ENCODE measurements at regions not wholly inside any gene's neighbourhood (a gene's known extent, or its start where the extent isn't known, plus 50 kb on each side); places are given as distances from the start of the nearest gene placed in this dataset.

DNA sequence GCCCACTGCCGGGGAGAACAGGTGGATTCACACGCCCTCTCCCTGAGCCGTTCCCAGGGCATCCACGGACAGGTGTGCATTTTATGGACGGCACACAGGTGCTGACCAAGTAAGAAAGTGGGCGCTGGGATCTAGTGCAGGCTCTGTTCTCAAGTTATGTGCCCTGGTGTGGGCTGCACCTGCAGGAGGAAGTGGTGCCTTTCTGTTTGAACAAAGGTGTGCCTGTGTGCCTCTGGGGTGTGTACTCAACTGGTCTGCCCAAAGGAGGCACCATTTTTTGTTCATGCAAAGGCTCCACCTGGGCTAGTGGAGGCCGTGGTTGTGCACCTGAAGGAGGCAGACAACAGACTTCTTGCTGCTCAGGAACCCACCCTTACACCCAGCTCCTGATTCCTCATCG, 88.2 kb upstream of the HK2 start:
- FAIRE-seq: no peak
- H3K4me1 ChIP-seq (ENCODE audit: control insufficient read depth, extremely low read depth, insufficient read depth, low read length): peaks cover 37% of the 10 kb centered on the region
- no peak overlapping the region for H2AFZ ChIP-seq (ENCODE audit: control insufficient read depth, low read length)
- H4K20me1 ChIP-seq (ENCODE audit: control insufficient read depth, extremely low read depth, insufficient read depth, low read length): no peaks in the 10 kb centered on the region
- no peaks in the 10 kb centered on the region for H3K9me3 ChIP-seq (ENCODE audit: control insufficient read depth, low read depth, low read length)
- peak overlapping the region; percentile 80 for H3K27ac ChIP-seq (ENCODE audit: control insufficient read depth, insufficient read depth, low read length)
- H3K79me2 ChIP-seq (ENCODE audit: control insufficient read depth, insufficient read depth, low read length): no peaks in the 10 kb centered on the region
- no peak overlapping the region for H3K4me3 ChIP-seq (ENCODE audit: control insufficient read depth in 2 of 3, extremely low read depth in 1 of 3, insufficient read depth in 2 of 3, low read depth in 1 of 3, low read length in 3 of 3)
- DNase-seq (ENCODE audit: low read depth, low spot score): no peak
- H3K4me2 ChIP-seq (ENCODE audit: control insufficient read depth, extremely low read depth, insufficient read depth, low read depth, low read length): no peak overlapping the region
- no peak for TF ChIP-seq EZH2 (IDR thresholded peaks at IDR 0.05; ENCODE audit: low read length)
- TF ChIP-seq, protein P1, sequence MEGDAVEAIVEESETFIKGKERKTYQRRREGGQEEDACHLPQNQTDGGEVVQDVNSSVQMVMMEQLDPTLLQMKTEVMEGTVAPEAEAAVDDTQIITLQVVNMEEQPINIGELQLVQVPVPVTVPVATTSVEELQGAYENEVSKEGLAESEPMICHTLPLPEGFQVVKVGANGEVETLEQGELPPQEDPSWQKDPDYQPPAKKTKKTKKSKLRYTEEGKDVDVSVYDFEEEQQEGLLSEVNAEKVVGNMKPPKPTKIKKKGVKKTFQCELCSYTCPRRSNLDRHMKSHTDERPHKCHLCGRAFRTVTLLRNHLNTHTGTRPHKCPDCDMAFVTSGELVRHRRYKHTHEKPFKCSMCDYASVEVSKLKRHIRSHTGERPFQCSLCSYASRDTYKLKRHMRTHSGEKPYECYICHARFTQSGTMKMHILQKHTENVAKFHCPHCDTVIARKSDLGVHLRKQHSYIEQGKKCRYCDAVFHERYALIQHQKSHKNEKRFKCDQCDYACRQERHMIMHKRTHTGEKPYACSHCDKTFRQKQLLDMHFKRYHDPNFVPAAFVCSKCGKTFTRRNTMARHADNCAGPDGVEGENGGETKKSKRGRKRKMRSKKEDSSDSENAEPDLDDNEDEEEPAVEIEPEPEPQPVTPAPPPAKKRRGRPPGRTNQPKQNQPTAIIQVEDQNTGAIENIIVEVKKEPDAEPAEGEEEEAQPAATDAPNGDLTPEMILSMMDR (optimal IDR thresholded peaks at IDR 0.05 in 1 of 3, IDR thresholded peaks at IDR 0.05 in 1 of 3, conservative IDR thresholded peaks at IDR 0.05 in 1 of 3; ENCODE audit: extremely low read depth in 1 of 3, insufficient read depth in 2 of 3, low read length in 3 of 3): no peak
- no peaks in the 10 kb centered on the region for H3K27me3 ChIP-seq (ENCODE audit: control insufficient read depth, extremely low read depth, insufficient read depth, low read length)
- H3K9ac ChIP-seq (ENCODE audit: control insufficient read depth, extremely low read depth, insufficient read depth, low read length): no peak overlapping the region
- H3K9me1 ChIP-seq (ENCODE audit: control insufficient read depth, extremely low read depth, insufficient read depth, low read length): no peaks in the 10 kb centered on the region
- H3K36me3 ChIP-seq (ENCODE audit: control insufficient read depth in 2 of 2, extremely low read depth in 1 of 2, insufficient read depth in 2 of 2, low read length in 2 of 2): no peaks in the 10 kb centered on the region
- dilution Hi-C loops (cut with MboI; ENCODE audit: extremely low pct_ligation_motif_present, low sequenced_read_pairs): loop anchor here (25.0 kb wide), 1 partner anchor 117 kb away; no protein-coding TSS in a partner anchor

DNA sequence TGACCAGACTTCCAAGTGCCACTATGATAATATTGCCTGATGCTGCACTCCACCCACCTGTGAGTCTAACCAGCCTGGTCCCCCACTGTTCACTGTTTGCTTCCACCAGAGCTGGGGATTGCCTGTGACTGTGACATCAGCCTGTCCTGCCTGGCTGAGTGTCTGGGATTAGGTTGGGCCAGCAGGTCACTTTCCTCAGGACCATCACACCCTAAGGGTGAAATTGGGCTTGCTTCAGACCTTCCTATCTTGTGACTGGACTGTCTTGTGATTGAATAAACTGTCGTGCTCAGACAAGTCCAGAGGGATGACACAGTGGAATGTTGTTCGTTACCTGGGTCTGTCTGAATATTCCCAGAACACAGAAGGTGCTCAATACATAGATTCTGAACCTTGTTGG, 87.4 kb upstream of the HK2 start:
- H4K20me1 ChIP-seq (ENCODE audit: control insufficient read depth, extremely low read depth, insufficient read depth, low read length): no peaks in the 10 kb centered on the region
- TF ChIP-seq, protein P1 (optimal IDR thresholded peaks at IDR 0.05 in 1 of 3, IDR thresholded peaks at IDR 0.05 in 1 of 3, conservative IDR thresholded peaks at IDR 0.05 in 1 of 3; ENCODE audit: extremely low read depth in 1 of 3, insufficient read depth in 2 of 3, low read length in 3 of 3): no peak
- TF ChIP-seq EZH2 (IDR thresholded peaks at IDR 0.05; ENCODE audit: low read length): no peak
- H3K79me2 ChIP-seq (ENCODE audit: control insufficient read depth, insufficient read depth, low read length): no peaks in the 10 kb centered on the region
- no peak overlapping the region for H3K4me3 ChIP-seq (ENCODE audit: control insufficient read depth in 2 of 3, extremely low read depth in 1 of 3, insufficient read depth in 2 of 3, low read depth in 1 of 3, low read length in 3 of 3)
- FAIRE-seq (peak; percentile 87), DNase-seq (ENCODE audit: low read depth, low spot score) (peak; percentile 36)
- no peaks in the 10 kb centered on the region for H3K27me3 ChIP-seq (ENCODE audit: control insufficient read depth, extremely low read depth, insufficient read depth, low read length)
- dilution Hi-C loops (cut with MboI; ENCODE audit: extremely low pct_ligation_motif_present, low sequenced_read_pairs): loop anchor here (25.0 kb wide), 1 partner anchor 116 kb away; no protein-coding TSS in a partner anchor
- no peaks in the 10 kb centered on the region for H3K9me3 ChIP-seq (ENCODE audit: control insufficient read depth, low read depth, low read length)
- H3K27ac ChIP-seq (ENCODE audit: control insufficient read depth, insufficient read depth, low read length): peak overlapping the region; percentile 80
- H3K4me2 ChIP-seq (ENCODE audit: control insufficient read depth, extremely low read depth, insufficient read depth, low read depth, low read length): peak overlapping the region; percentile 33
- peak overlapping the region; percentile 48 for H3K9ac ChIP-seq (ENCODE audit: control insufficient read depth, extremely low read depth, insufficient read depth, low read length)
- peaks cover 30% of the 10 kb centered on the region for H3K4me1 ChIP-seq (ENCODE audit: control insufficient read depth, extremely low read depth, insufficient read depth, low read length)
- H2AFZ ChIP-seq (ENCODE audit: control insufficient read depth, low read length): peak overlapping the region; percentile 35
- no peaks in the 10 kb centered on the region for H3K36me3 ChIP-seq (ENCODE audit: control insufficient read depth in 2 of 2, extremely low read depth in 1 of 2, insufficient read depth in 2 of 2, low read length in 2 of 2)
- no peaks in the 10 kb centered on the region for H3K9me1 ChIP-seq (ENCODE audit: control insufficient read depth, extremely low read depth, insufficient read depth, low read length)
